Breast epithelium (tissue), 3 donors: ENCODE measurements at regions not wholly inside any gene's neighbourhood (a gene's known extent, or its start where the extent isn't known, plus 50 kb on each side); places are given as distances from the start of the nearest gene placed in this dataset.

Experiments
- CTCF ChIP-seq, 3 donors: fragments of 450-650 bp; IDR thresholded peaks; one replicate each; pipeline ENCODE4 v1.5.1; 2016 to 2017; ENCODE audit warnings: antibody characterized with exemption in 3 of 3, mild to moderate bottlenecking in 3 of 3, moderate library complexity in 3 of 3
- POLR2A ChIP-seq: fragments of 450-650 bp; IDR thresholded peaks from one replicate; pipeline ENCODE4 v1.6.1; 2016; ENCODE audit warnings: antibody characterized with exemption, mild to moderate bottlenecking, moderate library complexity
- POLR2AphosphoS5 ChIP-seq, 3 donors: sonication (generic); formaldehyde crosslinking; IDR thresholded peaks; one replicate each; pipeline ENCODE4 v1.6.1; 2017; ENCODE audit warnings: antibody characterized with exemption in 3 of 3

DNA sequence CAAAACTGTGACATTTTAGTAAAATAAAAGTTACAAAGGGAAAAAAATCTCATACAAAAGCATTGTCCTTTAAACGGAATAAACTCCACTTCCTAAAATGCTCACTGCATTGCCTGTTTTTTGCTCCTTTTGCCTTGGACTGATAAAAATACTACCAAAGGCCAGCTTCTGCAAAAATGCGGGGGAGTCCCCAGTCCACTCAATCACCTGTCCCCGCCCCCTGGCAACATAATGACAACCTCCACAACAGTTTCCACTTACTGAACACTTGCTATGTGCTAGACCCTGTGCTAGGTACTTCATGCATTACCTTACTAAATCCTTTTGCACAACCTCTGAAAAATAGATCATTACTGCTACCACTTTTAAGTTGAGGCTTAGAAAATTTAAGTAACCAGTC, 172.7 kb upstream of the CCL2 start:
- no peak for TF ChIP-seq CTCF (IDR thresholded peaks at IDR 0.05)
- no peak for TF ChIP-seq POLR2AphosphoS5 (IDR thresholded peaks at IDR 0.05)
- TF ChIP-seq POLR2A = no peak
